HG03565 (cell line): ENCODE measurements at regions not wholly inside any gene's neighbourhood (a gene's known extent, or its start where the extent isn't known, plus 50 kb on each side); places are given as distances from the start of the nearest gene placed in this dataset.

Source experiments
- ATAC-seq: cut with Tn5 transposase; IDR thresholded peaks from one replicate; pipeline ENCODE4 v1.9.1; 2021; ENCODE audit warnings: mild to moderate bottlenecking, moderate library complexity; ENCODE audit not compliant: unreplicated experiment

DNA sequence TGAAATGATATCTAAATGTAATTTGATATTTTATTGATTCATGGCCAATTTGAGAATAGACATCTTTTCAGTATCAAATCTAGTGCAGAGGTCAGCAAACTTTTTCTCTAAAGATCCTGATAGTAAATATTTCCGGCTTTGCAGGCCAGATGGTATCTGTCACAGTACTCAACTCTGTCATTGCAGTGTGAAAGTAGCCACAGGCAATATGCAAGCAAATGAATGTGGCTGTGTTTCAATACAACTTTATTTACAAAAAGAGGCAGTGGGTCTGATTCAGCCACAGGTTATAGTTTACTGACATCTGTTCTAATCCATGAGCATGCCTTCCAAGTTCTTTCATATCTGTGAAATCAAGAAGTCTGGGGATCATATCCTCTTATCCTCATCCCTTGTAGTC lies 221.2 kb downstream of the PRDM2 start:
- ATAC-seq = no peak

- no peak for ATAC-seq
Observed at GRCh38 chr1:13922466-13923110, 222.6 kb downstream of the PRDM2 start.

GRCh38 chr1:13926556-13926955 lies 226.6 kb downstream of the PRDM2 start:
- no peak for ATAC-seq

DNA sequence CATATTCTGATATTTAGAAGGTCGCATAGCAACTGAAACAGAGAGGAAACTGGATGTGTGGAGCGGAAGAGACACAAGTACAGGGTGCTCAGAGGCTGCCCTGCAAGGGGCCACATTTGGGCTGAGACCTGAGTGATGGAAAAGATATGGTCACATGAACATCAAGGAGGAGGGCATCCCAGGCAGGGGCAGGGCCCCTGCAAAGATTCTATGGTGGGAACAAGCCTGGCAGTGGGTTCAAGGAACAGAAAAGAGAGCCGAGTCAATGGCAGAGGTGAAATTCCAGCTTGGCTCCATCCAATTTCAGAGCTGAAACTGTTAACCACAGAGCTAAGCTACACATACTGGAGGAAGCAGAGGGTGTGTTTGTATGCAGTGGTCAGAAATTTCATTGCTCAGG lies 227.7 kb downstream of the PRDM2 start:
- ATAC-seq = no peak

GRCh38 chr1:13929313-13929712 lies 229.3 kb downstream of the PRDM2 start:
- no peak for ATAC-seq

- ATAC-seq = no peak
Observed at GRCh38 chr1:13930151-13930550, 230.2 kb downstream of the PRDM2 start.

GRCh38 chr1:13931226-13931625 lies 231.2 kb downstream of the PRDM2 start:
- ATAC-seq = no peak

GRCh38 chr1:13935336-13935735 lies 235.3 kb downstream of the PRDM2 start:
- no peak for ATAC-seq

GRCh38 chr1:13941315-13941714 lies 241.3 kb downstream of the PRDM2 start:
- no peak for ATAC-seq

DNA sequence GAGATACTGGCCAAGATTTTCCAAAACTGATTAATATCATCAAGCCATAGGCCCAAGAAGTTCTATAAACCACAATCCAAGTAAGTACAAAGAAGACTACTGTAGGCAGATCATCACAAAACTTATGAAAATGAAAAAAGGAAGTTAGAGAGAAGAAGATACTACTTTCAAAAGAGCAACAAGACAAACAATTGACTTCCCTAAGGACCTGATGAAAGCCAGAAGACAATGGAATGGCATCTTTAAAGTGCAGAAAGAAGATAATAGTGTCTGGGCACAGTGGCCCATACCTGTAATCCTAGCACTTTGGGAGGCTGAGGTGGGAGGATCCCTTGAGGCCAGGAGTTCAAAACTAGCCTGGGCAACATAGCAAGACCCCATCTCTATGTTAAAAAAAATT lies 243.1 kb downstream of the PRDM2 start:
- no peak for ATAC-seq

DNA sequence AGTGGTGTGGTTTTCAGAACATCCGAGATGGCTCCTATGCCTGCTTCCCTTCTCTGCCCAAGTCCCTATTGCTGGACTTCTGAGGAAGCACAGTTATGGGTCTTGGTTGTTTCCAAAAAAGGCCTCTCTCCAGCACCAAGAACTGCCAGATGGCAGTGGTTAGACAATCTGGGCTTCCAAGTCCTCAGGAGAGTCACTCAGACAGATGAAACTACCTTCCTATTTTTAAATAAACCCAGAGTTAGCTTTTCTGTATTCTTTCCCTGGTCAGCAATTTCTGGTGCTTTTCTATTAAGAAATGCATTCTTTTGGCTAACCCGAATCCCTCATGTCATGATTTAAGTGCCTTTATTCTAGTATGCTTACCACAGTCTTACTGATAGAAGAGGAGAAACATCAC lies 245.9 kb downstream of the PRDM2 start:
- no peak for ATAC-seq

DNA sequence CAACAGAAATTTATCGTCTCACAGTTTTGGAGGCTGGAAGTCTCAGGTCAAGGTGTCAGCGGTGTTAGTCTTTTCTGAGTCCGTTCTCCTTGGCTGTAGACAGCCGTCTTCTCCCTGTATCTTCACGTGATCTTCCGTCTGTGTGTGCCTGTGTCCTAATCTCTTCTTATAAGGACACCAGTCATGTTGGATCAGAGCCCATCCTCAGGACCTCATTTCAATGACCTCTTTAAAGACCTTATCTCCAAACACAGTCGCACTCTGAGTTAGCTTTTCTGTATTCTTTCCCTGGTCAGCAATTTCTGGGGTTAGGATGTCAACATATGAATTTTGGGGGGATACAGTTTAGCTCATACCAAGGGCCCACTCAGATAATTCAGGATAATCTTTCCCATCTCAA lies 247.7 kb downstream of the PRDM2 start:
- ATAC-seq = no peak

DNA sequence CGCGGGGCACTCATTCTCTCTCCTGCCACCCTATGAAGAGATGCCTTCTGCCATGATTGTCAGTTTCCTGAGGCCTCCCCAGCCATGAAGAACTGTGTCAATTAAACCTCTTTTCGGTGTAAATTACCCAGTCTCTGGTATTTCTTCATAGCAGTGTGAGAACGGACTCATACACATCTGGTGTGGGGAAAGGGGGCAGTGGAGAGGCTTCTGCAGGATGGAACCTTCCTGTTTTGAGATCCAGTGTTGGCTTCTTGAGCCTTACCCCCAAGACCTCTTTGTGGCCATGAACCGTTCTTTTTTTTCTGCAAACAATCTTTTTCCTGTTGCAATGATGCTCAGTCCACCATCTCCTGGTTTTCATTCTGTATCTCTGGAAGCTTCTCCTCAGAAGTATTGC lies 248.4 kb downstream of the PRDM2 start:
- no peak for ATAC-seq

DNA sequence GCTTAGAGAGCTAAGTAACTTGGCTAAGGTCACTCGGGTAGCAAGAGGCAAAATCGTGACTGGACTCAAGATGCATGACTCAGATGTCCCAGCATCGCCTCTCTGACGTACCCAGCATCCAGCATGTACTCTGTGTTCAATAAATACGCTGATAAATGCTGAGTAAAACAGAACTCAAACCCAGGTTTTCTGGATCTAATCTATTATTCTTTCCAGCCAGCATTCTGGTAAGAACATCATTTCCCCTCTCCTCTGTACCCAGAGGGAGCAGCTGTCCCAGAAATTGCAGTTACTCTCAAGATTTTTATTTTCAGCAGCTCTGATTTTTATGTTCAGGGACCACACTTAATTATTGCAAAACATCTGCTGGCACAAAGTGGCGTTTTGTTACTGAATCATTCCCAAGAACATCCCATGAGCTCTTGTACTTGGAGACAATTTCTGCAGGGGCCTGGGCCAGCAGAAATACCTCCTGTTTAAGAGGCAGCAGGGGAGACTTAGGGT lies 249.0 kb downstream of the PRDM2 start:
- ATAC-seq = no peak

DNA sequence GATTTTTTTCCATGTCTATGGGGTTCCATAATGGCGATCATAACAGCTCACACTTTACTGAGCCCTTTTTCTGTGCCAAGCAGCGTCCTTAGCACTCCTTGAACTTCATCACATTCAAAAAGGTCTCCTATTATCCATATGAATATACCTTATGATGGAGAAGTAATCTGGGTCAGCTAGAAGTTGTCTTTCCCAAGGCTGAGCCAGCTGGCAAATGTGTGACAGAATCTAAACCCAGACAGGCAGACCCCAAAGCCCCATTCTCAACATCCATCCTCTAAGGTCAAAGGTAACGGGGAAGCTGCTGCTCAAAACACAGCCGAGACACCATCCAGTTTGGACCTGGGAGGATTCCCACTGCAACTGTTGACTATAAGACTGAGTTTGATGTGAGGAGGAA lies 249.6 kb downstream of the PRDM2 start:
- no peak for ATAC-seq

DNA sequence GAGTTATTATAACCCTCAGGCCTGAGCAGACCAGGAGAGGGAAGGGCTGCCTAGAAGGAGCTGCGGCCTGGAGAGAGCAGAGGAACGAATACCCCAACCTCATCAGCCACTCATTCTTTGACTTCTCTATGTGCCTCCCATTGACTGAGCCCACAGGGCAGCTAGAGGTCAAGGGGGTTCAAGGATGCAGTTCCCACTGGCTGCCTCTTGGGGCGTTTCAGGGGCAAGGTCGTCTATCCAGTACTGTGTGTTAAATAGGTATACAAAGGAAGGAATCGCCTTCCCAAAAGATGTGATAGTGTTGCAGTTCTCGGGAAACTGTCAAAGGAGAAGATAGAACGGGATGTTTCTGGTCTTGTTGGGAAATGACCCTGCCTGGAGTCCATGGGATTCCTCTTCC lies 250.6 kb downstream of the PRDM2 start:
- ATAC-seq = no peak

DNA sequence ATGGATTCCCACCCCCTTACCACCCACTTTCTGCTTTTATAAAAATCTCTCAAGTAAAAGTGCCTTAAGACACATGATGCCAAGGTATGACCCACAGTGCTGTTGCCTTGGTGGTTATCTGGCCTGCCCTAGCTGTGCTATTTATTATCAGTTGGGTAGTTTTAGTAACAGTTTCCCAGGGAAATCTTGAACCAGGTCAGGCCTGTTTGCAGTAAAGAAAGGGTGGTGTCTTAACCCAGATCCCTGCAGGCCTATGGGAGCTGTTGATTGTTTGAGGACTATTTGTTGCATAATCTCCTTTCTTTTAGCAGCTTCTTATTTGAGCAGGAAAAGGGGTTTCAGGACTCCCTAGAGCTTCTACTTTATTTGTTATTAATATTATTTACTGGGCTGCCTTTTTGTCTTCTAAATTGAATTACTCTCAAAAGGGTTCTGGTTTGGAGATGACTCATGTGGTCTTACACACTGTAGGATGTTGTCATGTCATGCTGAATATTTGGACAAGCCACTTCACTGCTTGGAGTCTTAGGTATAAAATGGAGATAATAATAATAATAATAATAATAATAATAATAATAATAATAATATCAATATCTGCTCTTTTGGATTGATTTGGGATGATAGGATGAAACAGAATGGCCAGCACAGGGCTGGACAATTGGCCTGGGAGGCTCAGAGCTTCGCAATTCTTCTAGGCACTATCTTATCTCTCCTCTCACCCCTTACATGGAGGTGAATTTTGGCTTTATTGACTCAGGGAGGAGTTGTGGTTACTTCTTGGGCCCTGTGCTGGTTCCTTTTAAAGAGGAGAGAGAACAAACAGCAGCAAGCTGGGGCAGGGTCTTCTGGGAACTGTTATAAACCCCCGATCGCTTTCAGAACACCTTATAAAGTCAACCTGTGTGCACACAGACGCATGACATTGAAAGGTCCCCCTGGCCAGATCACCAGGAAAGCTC lies 252.1 kb downstream of the PRDM2 start:
- no peak for ATAC-seq

- no peak for ATAC-seq
Observed at GRCh38 chr1:13952985-13953384, 253.0 kb downstream of the PRDM2 start.

- ATAC-seq = no peak
Observed at GRCh38 chr1:13956393-13956792, 256.4 kb downstream of the PRDM2 start.

DNA sequence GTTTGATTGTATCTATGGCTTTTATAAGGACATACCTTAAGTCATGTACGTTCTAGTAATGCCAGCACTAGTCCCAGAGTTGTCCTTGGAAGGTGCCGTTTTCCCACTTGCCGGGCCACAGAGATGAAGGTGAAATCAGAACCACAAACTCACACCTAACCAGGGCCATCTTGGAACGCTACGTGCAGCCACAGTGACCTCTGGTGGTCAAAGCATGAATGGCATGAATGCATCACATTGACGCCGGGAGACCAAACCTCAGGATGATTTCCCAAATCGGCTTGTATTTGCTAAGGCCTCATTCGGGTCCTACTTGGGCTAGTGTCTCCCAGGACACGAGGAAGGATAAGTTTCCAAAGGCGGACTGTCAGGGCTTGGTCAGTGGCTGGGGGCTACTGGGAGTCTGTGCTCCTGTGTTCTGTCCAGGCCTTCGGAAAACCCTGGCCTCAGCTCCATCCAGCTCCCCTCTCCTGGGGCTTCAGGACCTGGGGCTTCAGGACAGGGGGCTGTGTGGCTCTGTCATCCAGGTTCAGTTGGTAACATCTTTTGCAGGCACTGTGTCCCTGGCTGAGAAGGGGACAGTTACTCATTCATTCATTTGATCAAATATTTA lies 260.5 kb downstream of the PRDM2 start:
- no peak for ATAC-seq

- ATAC-seq = no peak
Observed at GRCh38 chr1:13964768-13965167, 264.8 kb downstream of the PRDM2 start.
